NCI-H345 (cell line): ENCODE measurements at regions not wholly inside any gene's neighbourhood (a gene's known extent, or its start where the extent isn't known, plus 50 kb on each side); places are given as distances from the start of the nearest gene placed in this dataset.

Experiments used
- DNase-seq: peaks from one replicate; lab custom pipeline; 2025; lab: John Stamatoyannopoulos, UW

DNA sequence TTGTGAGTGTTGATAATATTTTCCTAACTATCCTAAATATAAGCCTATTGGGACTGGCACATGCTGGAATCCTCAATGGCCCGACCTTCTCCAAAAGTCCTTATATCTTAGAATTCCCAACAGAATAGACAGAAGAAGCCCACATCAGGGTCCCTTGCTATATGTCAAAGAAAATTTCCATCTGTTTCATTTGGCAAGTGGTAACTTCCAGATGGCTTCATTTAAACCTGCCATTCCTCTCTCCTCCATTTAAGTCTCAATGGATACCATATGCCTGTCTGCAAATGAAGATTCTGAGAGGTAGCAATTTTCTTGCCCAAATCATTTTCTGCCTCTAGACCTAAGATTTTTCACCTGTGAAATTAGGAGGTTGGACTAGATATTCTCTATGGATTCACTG, 73.1 kb upstream of the KCNA4 start:
- DNase-seq: no peak

DNA sequence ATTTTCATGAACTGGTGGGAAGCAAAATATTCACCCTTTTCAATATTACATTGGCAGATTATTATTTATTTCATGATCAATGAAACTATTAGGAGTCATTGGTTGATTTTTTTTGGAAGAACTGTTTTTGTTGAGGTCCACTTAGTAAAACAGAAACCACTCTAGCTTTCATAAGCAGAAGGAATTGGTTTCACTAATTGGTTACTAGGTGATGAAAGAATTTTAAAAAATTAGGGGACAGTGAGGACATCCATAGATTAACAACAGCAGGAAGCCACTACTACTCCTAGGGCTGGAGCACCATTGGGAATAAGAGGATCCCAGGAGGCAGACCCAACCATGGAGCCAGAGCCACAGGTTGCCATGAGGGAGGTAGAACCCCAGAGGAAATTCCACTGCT, 74.4 kb upstream of the KCNA4 start:
- no peak for DNase-seq

DNA sequence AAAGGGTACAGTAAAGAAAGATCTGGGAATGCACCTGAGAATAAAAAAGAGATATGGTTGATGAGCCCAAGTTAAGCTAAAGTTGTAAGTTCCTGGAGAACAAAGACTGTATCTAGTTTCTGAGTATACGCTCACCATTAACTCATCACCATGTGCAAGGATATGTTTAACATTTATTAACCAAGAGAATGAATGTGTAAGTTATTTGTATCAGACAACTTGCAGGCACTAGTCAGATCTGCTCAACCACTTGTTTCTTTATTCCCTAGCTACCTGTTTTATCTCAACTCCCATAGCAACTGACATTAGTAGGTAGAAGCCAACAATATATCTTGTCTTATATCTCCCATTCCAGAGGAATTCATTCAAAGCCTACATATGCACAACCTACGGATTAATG, 74.9 kb upstream of the KCNA4 start:
- DNase-seq: no peak

DNA sequence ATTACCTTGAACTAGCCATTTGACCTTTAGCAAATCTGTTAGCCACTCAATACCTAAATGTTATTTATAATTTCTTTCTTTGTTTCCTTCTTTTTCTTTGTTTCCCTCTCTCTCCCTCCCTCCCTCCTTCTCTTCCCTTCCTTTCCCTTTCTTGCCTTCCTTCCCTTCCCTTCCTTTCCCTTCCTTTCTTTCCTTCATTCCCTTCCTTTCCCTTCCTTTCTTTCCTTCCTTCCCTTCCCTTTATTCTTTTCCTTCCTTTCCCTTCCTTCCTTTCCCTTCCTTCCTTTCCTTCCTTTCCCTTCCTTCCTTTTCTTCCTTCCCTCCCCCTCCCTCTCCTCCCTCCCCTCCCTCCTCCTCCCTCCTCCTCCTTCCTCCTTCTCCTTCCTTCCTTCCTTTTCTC, 75.7 kb upstream of the KCNA4 start:
- no peak for DNase-seq

DNA sequence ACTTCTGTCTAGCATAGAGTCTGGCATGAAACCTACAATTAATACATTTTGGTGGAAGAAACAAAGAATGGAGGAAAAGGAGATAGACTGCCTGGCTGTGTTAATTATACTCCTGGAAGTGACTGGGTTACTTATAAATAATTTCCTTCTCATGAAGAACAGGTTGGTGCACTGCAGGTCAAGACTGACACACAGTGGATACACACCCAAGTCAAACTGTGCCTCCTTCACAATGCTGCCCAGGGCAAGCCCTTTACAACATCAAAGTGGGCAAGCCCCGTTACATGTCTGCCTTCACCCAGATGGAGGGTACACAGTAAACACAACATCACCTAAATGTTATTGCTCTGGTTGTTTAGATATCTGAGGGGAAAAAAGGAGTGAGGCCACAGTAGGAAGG, 83.7 kb upstream of the KCNA4 start:
- DNase-seq: no peak

DNA sequence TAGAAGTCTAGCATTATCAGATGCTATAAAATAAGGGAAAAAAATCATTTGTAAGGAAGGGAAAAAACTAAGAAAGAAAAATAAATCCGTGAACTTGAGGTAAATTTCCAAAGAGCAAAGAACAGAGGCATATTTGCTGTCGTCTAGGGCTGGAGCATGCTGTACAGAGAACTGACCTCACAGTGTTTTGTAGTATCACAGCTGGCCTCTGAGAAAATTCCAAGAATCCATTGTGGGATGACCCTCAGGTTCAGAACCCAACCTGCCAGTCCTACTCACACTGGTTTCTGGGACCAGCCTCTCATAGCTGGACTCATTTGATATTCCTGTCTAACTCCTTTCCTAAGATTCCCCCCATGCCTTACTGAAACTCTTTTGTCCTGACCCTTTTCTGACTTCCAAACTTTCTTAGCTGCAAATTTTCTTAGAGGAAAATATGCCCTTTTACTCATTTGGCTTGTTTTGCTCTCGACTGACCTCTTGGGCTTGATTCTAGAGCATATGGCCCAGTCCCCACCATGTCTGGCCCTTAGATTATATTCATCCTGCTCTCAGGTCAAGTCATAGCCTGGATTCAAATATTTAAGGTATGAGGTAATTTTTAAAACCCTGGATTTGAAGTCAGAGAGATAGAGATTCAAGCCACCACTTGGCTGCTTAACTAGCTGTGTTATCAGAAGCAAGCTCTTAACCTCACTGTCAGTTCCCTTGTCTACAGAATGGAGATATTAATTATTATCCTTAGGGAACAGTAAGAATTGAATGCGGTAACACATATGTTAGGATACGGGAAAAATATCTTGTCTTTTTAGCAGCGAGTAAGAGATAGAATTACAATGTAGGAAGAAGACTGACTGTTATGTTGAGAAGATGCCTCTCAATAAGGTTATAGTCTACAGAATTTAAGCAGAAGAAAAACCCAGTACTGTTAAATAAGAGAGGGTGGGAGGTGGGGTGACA, 89.7 kb upstream of the KCNA4 start:
- DNase-seq: no peak

DNA sequence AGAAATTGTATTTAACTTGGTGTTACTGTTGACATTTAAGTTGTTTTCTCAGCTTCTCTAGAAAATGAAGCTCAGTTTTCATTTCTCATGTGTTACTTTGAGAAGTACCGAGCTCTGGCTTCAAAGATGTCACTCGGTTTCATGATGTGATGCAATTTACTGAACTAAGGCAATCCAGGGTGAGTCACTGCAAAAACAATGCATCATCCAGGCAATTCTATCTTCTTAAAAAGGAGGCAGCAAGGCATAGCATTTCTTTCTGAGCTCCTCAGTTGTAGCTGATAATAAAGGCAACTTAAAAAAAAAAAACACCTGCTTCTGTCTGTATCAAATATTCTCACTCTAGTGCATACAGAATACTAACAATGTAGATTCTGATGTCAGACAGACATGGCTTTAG, 91.1 kb upstream of the KCNA4 start:
- DNase-seq: no peak

DNA sequence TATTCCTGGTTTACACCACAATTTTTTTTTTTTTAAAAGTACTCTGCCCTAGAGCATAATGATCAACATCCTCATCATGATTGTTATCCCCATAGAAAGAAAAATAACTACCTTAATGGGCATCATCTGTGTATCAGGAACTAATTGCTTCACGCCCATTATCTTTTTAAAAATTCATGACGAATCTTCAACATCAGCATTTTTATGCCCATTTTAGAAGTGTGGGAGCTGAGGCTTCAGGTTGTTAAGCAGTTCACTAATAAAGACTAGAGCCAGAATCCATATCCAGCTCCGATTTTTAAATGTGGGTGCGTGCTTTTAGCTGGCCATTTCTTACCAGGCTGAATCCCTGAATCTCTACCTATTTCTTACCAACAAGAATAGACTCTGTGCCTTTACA, 92.9 kb upstream of the KCNA4 start:
- DNase-seq: no peak

DNA sequence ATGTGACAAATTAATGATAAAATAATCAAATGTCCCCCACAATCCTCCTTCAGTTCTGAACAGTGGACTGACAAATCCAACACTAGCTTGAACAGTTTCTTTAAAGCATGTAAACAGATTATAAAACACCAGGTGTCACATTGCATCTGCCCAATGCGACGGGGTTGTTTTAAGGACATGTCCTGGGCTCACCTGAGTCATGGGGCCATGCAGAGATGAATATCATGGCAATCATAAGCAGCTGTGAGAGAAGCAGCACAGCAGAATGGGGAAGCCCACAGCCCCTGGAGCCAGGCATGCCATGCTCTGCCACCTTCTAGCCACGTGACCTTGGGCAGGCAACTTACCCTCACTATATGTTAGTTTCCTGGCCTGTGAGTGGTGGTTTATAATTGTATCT, 93.9 kb upstream of the KCNA4 start:
- DNase-seq: no peak

DNA sequence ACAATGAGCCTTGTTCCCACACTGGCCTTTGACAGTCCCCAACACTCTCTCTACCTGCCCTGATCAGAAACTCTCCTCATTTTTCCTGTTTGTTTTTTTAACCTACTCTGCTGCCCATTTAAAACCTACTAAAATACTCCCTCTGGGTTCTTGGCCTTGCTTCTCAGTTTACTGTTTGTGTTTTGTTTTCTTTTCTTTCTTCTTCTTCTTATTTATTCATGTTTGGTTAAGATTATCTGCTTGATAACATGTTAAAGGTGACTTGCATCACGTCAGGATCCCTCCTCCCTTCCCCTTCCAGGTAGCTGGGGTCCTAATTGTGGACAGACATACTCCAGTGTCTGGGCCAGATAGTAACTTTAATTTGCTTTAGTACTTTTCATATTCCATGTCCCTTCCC, 95.0 kb upstream of the KCNA4 start:
- DNase-seq: no peak

DNA sequence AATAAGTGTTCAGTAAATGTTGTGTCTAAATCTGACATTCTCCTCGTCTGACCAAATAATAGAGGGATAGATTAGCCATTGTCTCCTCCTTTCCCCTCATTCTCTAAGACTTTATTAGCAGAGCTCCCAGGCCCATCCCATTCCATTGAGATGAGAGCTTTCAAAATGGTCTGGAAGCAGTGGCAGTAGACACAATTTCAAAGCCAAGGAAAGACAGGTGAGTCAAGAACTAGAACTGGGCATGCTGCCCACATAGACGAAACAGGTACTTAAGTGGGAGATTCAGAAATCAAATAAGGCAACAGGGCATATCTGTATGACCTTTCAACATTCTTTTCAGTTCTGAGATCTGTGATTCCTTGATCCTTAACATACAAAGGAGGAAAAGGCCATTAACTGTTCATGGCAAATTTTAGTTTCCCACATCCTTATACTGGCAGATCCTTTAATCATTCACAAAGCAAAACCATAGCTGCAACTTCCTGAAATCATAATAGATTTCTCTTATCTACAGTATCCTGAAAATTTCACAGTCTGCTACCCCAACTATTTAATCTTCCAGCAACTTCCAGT, 96.6 kb upstream of the KCNA4 start:
- no peak for DNase-seq

DNA sequence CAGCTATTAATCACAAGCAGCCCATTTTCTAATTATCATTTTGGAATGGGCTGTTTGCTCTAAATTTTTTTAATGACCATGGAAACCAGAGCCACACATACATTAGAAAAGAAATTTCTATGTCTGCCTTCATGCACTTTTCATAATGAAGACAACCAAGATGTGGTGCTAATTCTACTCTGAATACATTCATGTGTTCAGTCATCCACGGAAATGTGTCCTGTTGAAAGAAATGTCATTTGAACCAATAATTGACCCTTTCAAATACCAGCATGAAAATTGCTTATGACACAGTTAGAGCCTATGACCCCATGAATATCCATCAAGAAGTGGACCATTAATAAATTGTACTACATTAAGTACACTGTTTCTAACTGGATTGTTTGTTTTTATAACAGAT, 99.7 kb upstream of the KCNA4 start:
- DNase-seq: no peak

DNA sequence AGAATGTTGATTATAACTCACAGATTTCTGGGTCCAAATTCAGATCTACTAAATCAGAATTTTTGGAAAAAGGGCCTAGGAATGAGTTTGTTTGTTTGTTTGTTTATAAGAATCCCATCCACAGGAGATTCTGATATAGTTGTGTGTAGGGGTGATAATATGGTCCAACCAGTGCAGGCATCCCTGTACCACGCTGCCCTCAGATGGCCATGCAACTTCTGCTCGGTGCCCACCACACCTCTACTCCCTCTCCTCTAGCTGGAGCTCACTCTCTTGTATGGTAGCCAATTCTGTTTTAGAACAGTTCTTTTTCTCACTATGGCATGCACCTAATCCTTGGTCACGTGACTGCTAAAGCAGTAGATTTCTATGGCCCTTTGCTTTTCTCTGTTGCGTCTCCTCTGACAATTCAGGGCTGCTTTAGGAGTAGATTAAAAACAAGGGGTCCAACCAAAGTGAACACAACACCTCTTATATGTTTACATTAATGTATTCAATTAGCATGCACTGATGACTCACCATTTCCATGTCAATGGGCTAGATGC, 103.3 kb upstream of the KCNA4 start:
- DNase-seq: no peak

DNA sequence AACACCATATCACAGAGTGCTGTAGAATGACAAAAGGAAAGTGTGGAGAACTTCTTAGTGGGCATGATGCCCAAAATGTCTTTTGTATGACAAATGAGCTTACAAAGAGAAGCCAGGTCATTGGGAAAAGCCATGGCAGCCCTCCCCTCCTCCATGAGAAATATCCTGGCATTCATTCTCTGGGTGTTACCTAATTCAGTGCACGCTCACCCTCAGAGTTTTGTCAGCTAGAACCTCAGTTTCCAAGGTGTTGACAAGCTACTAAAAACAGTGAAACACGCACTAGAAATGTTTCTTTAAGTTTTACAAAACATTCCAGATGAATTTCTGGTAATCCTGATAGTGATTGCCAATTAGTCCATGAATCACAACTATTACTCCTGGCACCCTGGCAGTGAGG, 105.4 kb upstream of the FSHB start:
- DNase-seq: no peak

DNA sequence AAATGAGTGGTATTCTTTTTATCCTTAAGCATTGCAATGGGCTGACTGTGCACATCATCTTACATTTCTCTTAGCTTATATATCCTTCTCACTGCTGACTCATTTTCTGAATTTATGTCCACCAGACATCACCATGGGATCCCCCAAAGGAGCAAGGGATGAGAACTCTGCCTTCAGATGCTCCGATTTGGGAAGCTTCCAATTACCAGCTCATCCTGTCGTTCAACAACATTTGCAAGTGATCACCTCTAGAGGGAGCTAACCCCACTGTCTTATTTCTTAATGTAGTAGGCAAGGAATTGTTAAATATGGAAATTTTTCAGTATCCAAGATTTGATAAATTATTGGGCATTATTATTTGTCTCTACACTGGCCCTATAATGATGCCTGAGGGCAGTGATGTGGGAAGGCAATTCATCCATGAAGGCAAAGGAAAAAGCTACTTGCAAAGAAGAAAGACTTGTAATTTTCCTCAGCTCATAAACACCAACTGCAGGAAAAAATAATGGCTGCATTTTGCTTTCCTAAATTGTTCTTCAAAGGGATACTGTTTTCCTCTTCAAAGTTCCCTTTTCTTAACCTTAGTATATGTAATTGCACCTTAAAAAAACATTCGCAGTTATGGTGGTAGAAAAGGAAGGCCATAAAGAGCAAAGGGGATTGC, 102.4 kb upstream of the FSHB start:
- no peak for DNase-seq

DNA sequence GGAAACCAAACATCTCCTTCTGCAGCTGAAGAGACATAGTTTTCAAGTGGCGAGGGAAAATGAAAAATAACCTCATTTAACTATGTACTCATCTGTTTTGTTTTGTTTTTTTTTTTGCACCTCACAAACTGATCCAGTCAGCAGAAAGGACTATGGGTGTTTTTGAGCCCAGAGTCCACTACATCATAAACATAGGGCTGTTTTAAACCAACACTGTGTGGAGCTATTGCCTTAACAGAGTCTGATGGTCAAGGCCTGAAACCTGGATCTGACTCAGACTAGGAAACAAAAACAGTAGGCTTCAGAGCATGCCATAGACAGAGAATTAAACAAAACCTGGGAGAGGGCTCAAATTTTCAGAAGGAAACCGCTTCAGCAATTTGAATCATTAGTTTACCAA, 99.3 kb upstream of the FSHB start:
- DNase-seq: no peak

DNA sequence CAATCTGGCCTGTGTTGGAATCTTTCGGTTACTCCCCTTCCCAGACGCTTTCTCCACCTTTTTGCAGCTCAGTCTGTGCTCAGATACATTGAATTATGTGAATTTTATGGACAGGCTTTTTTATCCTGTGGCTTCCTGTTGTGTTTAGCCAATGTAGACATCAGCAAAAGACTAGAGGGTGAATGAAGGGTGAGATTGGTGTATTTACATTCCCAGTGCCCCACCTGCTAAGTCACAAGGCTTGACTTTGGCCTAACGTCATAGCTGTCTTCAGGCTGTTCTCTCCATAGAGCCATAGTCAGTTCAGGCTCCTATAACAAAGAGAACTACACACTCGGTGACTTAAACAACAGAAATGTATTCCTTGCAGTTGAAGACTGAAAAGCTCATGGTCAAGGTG, 97.5 kb upstream of the FSHB start:
- no peak for DNase-seq

DNA sequence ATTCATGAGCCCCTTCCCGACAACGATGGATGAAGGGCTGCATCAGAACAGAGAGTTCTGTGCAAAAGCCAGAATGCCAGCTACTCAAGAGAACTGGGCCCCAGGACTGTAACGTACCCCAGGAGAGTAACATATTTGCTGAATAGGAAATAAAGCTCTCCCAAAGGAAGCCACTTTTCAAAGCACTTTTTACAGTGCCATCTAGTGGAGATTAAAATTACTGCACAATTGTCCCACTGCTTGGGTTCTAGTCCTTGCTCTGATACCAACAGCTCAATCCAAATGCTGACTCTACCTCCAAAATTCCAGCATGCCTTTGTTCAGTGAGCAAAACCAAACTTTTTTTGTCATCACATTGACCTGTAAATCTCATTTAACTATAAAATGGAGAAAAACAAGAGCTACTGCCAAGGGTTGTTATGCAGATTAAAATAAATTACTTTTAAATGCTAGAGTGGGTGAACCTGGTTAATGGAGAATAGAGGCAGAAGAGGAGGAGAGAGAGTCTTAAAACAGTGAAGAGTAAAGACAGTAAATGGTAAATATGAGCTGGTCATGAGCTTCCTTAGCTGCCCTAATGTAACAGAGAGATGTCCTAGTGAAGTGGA, 87.6 kb upstream of the FSHB start:
- peak; percentile 4 for DNase-seq

DNA sequence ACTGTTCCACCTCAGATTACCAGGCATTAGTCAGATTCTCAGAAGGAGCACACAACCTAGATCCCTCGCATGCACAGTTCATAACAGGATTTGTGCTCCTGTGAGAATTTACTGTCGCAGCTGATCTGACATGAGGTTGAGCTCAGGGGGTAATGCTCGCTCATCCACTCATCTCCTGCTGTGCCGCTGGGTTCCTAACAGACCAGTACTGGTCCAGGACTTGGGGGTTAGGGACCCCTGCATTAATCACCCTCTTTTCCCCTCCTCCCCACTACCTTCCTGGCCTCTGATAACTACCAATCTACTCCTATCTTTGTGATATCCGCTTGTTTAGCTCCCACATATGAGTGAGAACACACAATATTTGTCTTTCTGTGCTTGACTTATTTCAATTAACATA, 83.5 kb upstream of the FSHB start:
- no peak for DNase-seq

DNA sequence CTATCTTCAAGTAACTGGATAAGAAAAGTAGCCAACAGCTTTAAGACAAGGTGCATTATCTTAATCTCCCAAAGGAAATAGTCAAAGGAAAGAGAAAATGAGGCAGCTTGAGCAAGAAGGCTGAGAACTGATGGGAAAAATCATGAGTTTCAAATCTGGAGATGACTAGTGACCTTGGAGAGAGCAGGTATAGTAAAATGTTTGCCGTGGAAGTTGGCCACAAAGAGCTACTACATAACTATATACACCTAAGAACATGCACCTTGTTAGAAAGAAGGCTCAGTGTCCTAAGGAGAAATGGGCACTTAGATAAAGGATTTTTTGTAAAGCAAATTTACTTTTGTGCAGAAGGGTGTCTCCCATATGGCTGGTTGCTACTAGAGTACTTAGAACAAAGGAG, 80.8 kb upstream of the FSHB start:
- no peak for DNase-seq

DNA sequence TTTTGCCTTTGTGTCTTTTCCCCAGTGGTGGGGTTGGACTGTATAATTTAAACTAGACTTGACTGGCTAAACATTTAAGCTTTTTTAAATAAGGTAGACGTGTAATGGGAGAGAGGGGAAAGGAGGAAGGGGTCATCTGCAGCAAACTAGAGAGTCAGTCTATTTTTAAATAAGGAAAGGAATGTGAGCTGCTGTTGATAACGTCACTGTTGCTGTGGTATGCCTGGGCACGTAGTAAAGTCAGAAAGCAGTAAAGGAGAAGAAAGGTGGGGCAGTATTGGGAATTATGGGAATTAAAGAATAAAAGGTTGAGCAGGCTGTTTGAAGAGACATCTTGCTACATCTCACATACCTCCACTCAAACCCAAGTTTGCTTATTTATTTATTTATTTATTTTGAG, 80.4 kb upstream of the FSHB start:
- DNase-seq: no peak

DNA sequence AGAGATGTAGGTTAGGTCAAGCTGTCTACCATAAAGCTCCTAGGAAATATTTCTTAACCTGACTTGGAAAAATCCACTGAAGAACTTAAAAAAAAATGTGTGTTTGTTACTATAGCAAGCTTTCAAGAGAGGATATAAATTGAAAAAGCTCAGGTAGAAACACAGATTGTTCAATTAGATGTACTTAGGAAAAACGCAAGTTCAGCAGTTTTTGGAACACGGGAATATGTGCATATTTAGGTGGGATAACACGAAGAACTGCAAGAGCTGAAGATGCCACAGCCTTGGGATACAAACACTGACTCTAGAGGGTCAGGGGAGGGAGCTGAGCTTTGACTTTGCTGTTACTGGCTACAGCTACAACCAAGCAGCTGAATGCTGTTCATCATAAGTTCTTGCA, 77.8 kb upstream of the FSHB start:
- no peak for DNase-seq

DNA sequence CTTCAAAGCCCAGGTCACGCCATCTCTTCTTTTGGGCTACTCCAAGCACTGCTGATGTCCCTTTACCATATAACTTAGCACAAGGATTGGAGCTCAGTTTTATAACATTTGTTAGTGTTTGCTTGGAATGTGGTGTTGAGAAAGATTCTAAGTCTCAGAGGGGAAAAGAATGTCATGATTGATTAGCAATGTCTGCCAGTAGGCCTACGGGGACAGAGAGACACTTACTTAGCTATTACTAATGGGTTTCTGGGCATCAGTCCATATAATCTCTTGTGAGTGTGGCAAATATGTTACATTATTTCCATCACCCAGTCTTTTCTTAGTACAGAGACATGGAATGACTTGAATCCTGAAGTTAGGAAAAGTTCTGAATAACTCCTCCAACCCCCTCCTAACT, 75.4 kb upstream of the FSHB start:
- no peak for DNase-seq
